ENCODE measurements at regions not wholly inside any gene's neighbourhood (a gene's known extent, or its start where the extent isn't known, plus 50 kb on each side); places are given as distances from the start of the nearest gene placed in this dataset.
"Not testable (repeated sequence)": the region's sequence is repeated elsewhere in the genome, so short reads cannot be mapped to it uniquely, and the experiment has no call there.

DNA sequence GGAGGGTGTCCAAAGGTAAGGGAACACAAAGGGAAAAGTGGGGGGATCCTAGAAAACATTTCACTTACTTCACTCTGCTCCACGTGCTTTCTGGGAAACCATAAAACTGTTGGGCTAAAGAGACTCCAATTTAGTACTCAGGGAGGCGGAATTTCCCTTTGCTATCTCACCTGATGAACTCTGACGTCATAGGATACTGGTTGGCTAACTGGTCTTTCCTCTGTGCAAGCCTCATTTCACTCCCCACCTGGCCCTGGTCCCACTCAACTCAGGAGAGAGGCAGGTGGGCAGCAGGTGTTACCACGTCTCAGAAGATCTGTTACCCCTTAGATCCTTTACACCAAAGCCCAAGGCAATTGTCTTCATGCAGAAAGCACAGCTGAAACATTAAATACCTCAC is 51.8 kb upstream of the PMAIP1 start:
- no peak overlapping the region for H3K27ac Mint-ChIP-seq
- CTCF ChIA-PET: interaction anchor here (0.6 to 1.7 kb wide), 3 partner anchors 9 to 140 kb away, joined by 3 to 5 read pairs (median 5); no protein-coding TSS in a partner anchor
- H3K4me3 Mint-ChIP-seq: no peak overlapping the region
- peaks cover 12% of the 10 kb centered on the region for H3K4me1 Mint-ChIP-seq
- no peaks in the 10 kb centered on the region for H3K9me3 Mint-ChIP-seq
- H3K36me3 Mint-ChIP-seq: no peaks in the 10 kb centered on the region
- H3K27me3 Mint-ChIP-seq: no peaks in the 10 kb centered on the region
- no peak for DNase-seq

DNA sequence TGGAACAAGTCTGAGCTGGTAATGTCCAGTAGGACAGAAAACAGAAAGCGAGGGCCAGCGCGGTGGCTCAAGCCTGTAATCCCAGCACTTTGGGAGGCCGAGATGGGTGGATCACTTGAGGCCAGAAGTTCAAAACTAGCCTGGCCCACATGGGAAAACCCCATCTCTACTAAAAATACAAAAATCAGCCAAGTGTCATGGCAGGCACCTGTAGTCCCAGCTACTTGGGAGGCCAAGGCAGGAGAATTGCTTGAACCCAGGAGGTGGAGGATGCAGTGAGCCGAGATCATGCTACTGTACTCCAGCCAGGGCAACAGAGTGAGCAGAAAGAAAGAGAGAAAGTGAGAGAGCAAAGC is 52.3 kb upstream of the PMAIP1 start:
- H3K36me3 Mint-ChIP-seq, H3K27ac Mint-ChIP-seq, H3K4me3 Mint-ChIP-seq, H3K27me3 Mint-ChIP-seq, H3K9me3 Mint-ChIP-seq, DNase-seq: not testable (repeated sequence)
- CTCF ChIA-PET: interaction anchor here (1.7 kb wide), 1 partner anchor 141 kb away, joined by 5 read pairs; no protein-coding TSS in a partner anchor
- peaks cover 12% of the 10 kb centered on the region for H3K4me1 Mint-ChIP-seq

DNA sequence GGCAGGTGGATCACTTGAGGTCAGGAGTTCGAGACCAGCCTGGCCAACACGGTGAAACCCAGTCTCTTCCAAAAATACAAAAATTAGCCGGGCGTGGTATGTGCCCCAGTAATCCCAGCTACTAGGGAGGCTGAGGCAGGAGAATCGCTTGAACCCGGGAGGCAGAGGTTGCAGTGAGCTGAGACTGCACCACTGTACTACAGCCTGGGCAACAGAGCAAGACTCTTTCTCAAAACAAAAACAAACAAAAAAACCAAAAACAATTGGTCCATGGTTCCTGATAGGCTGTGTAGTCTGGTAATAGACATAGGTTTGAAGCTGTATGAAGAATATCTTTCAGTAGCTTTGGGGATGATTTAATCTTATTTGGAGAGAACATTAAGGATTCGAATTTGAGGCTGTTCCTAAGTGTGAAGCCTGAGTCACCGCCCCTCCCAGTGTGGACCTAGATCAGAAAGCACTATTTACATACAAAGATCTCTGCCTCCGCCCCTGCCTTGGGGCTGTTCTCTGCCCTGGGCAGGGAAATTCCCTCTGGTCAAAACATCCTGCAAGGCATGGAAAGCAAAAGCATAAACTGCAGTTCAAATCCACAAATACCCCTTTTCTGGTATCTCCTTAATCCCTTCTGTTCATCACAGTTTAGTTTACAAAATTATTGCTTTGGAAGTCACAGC is 52.8 kb upstream of the PMAIP1 start:
- DNase-seq: peak; percentile 22
- Mint-ChIP-seq H3K9me3 (no peaks in the 10 kb centered on the region), H3K27ac (no peak overlapping the region), H3K36me3 (no peaks in the 10 kb centered on the region), H3K27me3 (no peaks in the 10 kb centered on the region), H3K4me1 (peaks cover 12% of the 10 kb centered on the region), H3K4me3 (no peak overlapping the region)
- CTCF ChIA-PET: no interaction called here

DNA sequence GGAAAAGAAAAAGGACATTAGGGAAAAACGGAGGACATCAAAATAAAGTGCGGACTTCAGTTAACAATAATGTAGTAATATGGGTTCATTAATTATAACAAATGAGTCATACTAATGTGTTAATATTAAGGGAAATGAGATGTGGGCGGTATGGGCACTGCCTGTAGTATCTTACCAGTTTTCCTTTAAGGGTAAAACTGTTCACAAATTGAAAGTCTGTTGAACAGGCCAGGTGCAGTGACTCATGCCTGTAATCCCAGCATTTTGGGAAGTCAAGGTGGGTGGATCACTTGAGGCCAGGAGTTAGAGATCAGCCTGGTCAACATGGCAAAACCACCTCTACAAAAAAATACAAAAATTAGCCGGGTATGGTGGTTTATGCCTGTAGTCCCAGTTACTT is 56.8 kb upstream of the PMAIP1 start:
- no peak for DNase-seq
- Mint-ChIP-seq H3K4me1 (peaks cover 8% of the 10 kb centered on the region), H3K9me3 (no peaks in the 10 kb centered on the region), H3K27me3 (peaks cover 3% of the 10 kb centered on the region), H3K4me3 (no peak overlapping the region), H3K36me3 (no peaks in the 10 kb centered on the region), H3K27ac (no peak overlapping the region)
- CTCF ChIA-PET: no interaction called here

DNA sequence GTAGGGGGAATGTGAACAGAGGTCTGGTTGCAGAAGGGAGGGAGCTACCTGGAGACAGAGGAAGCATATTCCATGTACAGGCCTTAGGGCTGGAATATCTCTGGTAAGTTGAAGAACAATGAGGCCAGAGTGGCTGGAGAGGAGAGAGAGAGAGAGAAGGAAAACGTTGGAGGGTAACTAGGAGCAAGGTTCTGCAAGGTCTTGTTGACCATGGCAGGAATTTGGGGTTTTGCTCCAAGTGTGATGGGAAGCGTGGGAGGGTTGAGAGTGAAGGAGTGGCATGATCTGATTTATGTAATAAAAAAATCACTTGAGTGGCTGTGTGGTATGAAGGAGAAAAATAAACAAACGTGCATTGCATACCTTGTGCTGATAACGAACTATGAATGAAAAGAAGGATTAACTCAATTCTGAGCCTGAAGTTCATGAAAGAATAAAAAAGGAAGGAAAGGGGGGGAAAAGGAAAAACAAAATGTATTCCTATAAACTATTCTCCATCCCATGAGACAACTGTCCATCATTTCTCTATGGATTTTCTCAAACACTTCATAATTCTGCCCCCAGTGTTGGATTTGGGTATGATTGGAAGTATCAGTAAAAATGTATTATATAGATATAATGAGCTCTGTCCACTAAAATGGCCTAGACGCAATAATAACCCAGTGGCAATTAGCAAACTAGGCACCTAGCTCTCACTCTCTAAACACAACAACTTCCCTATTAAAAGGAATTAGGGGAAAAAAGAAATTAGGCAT is 59.7 kb upstream of the PMAIP1 start:
- H3K4me1 Mint-ChIP-seq: no peaks in the 10 kb centered on the region
- H3K27ac Mint-ChIP-seq: no peak overlapping the region
- no peaks in the 10 kb centered on the region for H3K9me3 Mint-ChIP-seq
- DNase-seq: no peak
- CTCF ChIA-PET: interaction anchor here (0.6 to 2.3 kb wide), 6 partner anchors 10 to 148 kb away, joined by 3 to 8 read pairs (median 4); no protein-coding TSS in a partner anchor
- H3K4me3 Mint-ChIP-seq: no peak overlapping the region
- H3K36me3 Mint-ChIP-seq: no peaks in the 10 kb centered on the region
- peaks cover 9% of the 10 kb centered on the region for H3K27me3 Mint-ChIP-seq

DNA sequence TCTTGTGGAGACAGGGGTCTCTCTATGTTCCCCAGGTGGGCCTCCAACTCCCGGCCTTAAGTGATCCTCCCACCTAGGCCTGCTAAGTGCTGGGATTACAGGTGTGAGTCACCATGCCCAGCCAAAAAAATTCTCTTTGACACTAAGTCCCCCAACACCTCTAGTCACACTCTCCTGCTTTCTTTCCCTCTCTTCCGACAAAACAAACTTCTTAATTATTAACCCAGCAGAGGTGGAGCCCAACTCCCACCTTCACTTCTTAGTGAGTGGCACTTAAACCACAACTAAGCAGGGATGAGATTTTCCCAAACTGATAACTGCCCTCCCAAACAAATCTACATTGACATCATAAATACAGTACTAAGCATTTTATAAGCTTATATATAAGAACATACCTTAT is 60.5 kb upstream of the PMAIP1 start:
- Mint-ChIP-seq H3K27me3 (peaks cover 12% of the 10 kb centered on the region), H3K27ac (no peak overlapping the region), H3K4me3 (no peak overlapping the region), H3K36me3 (no peaks in the 10 kb centered on the region), H3K4me1 (no peaks in the 10 kb centered on the region), H3K9me3 (no peaks in the 10 kb centered on the region)
- DNase-seq: no peak
- CTCF ChIA-PET: interaction anchor here (0.8 to 2.3 kb wide), 6 partner anchors 9 to 149 kb away, joined by 3 to 8 read pairs (median 4); no protein-coding TSS in a partner anchor

DNA sequence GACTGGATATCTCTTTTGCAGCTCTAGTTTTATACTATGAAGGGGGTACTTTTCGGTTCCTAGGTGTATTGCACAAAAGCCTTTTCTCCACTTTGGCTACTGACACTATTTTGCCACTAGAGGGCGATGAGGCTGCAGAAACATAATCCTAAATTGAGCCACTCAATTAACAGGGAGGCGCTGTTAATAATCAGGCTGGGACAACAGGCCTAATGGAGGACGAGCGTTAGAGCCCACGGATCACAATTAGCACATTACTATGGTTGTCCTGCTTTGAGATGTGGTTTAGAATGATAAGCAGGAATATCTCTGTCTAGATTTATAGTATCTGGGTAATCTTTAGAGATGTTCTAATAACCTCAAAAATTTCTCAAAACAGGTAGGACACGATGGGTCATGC is 62.2 kb upstream of the PMAIP1 start:
- Mint-ChIP-seq H3K27ac (no peak overlapping the region), H3K27me3 (peaks cover 12% of the 10 kb centered on the region), H3K36me3 (no peaks in the 10 kb centered on the region), H3K9me3 (no peaks in the 10 kb centered on the region), H3K4me3 (no peak overlapping the region), H3K4me1 (no peaks in the 10 kb centered on the region)
- peak; percentile 55 for DNase-seq
- CTCF ChIA-PET: interaction anchor here (0.7 to 2.2 kb wide), 9 partner anchors 10 to 711 kb away, joined by 3 to 6 read pairs (median 5); no protein-coding TSS in a partner anchor

DNA sequence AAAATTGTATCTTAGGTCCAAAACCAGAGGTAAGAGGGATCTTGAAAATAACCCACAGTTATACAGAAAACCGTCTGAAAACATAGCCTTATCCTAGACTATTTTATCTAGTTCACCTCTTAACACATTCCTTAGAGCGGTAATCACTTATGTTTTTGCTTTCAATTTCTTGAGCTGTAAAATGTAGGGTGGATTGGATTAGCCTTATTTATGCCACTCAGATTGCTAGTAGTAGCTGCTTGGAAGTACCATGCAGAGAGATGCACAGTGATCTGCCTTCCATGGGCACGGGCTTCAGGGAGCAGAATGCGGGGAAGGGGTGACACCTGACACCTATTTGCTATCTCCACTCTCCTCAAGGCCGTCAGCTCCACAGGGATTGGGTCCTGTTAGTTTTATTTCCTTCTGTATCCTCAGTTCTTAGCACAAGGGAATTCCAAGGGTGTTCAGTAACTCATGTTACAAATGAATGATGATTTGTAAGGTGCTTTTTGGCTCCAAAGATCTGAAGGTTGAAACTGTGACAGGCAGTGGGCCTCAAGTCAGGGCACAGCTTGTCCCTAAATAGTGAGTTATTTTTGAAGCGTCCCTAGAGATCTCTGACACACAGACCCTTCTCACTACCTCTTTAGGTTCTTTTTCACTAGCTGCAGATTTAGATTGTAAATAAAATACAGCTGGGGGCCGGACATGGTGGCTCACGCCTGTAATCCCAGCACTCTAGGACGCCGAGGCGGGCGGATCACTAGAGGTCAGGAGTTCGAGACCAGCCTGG is 64.0 kb upstream of the PMAIP1 start:
- Mint-ChIP-seq H3K36me3 (no peaks in the 10 kb centered on the region), H3K27ac (no peak overlapping the region), H3K4me1 (no peaks in the 10 kb centered on the region), H3K4me3 (no peak overlapping the region), H3K9me3 (no peaks in the 10 kb centered on the region), H3K27me3 (peaks cover 20% of the 10 kb centered on the region)
- DNase-seq: no peak
- CTCF ChIA-PET: interaction anchor here (0.6 to 2.2 kb wide), 7 partner anchors 12 to 159 kb away, joined by 3 to 8 read pairs (median 5); no protein-coding TSS in a partner anchor

DNA sequence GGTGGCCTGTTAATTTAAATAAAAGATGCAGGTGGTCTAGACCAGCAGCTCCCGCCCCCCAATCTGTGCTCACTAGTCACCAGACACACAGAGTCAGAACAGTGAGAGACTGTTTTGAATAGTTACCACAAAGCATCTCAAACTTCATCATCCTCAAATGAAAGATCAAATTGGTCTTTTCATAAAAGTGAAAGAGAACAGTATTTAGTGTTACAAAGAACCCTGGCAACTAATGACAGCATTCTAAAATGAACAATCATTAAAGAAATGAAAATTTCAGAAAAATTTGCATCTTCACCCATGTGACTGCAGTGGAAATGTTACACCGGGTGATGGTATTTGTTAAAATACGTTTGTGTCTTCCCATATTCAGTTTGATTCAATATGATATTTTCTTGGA is 65.5 kb upstream of the PMAIP1 start:
- Mint-ChIP-seq H3K27ac (no peak overlapping the region), H3K4me1 (no peaks in the 10 kb centered on the region), H3K9me3 (no peaks in the 10 kb centered on the region), H3K27me3 (peaks cover 20% of the 10 kb centered on the region), H3K36me3 (no peaks in the 10 kb centered on the region), H3K4me3 (no peak overlapping the region)
- no peak for DNase-seq
- CTCF ChIA-PET: interaction anchor here (1.2 kb wide), 1 partner anchor 160 kb away, joined by 3 read pairs; no protein-coding TSS in a partner anchor

DNA sequence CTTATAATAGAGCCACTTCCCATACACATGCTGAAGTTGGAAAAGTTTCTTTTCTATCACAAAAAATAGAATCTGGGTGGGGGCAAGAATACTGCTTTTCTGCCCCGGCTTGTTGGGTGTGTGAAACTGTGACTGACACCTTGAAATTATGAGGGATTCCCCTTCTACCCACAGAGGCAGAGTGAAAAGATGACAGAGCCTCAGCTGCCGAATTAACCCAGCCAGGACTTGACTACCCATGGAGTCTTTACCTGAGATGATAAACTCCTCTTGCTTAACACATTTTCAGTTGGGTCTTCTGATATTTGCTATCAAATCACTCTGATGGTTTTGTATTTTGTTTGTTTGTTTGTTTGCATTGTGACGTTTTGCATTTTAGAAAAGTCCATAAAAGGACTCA is 66.0 kb upstream of the PMAIP1 start:
- CTCF ChIA-PET: no interaction called here
- Mint-ChIP-seq H3K27ac (no peak overlapping the region), H3K4me1 (no peaks in the 10 kb centered on the region), H3K4me3 (no peak overlapping the region), H3K36me3 (no peaks in the 10 kb centered on the region), H3K9me3 (no peaks in the 10 kb centered on the region), H3K27me3 (peaks cover 20% of the 10 kb centered on the region)
- no peak for DNase-seq

DNA sequence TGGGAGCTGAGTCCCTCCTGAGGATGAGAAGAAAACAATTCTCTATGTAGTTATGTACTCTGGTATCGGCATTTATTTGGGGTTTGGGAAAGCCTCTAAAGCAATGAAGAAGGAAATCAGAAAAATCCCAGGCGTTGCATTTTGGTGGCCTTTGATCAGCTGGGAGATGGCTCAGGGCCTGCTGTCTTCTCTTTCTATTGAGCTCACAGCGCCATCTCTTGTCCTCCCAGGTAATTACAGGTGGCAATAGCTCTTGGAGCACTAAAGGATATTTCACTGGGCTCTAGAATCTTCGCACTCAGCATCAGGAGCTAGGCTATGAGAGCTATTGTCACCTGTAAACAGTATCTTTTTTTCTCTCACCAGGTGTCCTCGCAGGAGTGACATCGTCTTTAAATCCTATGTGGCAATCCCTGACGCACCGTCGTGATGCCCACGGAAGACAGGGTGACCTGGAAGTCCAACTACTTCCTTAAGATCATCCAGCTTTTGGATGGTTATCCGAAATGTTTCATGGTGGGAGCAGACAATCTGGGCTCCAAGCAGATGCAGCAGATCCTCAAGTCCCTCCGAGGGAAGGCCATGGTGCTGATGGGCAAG is 76.1 kb upstream of the PMAIP1 start:
- Mint-ChIP-seq H3K4me3 (no peak overlapping the region), H3K9me3 (no peaks in the 10 kb centered on the region), H3K4me1 (no peaks in the 10 kb centered on the region), H3K27me3 (peaks cover 17% of the 10 kb centered on the region), H3K36me3 (no peaks in the 10 kb centered on the region), H3K27ac (no peak overlapping the region)
- peak; percentile 67 for DNase-seq
- CTCF ChIA-PET: interaction anchor here (0.6 to 4.5 kb wide), 21 partner anchors 10 to 1627 kb away, joined by 3 to 58 read pairs (median 4); partner anchors contain the start of gene CCBE1

DNA sequence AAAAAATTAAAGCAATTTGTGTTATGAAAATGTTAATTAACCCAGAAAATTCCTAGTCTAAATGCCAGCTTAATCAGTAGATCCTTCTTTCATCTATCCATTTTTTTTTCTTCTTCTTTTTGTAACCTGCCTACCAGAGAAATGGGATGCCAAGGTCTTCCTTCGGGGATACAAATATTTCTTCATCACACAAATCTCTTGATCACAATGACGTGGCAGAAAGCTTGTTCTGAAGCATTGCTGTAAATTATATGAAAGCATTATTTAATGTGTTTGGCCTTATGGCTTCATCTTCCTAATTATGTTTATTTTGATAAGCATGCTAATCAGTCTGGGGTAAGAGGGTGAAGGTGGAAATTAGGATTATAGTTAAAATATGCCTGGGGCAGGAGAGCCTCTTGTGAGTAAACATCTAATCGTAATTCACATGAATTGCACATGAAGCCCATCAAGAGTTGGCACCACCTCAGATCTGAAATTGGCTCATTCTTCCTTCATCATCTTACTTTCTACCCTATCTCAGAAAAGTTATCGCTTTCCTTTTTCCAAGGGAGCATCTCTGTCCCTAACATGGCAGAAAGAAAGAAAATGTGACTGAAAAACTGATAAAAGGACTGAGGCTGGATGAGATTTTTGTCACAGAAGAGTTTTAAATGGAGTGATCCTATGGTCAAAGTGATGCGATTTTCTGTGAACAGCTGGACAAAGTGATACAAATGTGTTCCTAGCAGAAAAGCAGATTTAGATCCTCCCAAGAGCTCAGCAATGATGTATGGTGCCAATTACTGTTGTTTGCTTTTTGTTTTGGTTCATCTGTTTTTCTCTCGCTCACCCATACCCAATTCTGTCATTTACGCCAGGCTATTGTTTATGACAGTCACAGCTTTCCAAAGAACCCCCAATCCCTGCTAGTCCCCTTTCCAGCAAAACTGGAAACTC is 76.9 kb upstream of the PMAIP1 start:
- Mint-ChIP-seq H3K4me3 (no peak overlapping the region), H3K9me3 (no peaks in the 10 kb centered on the region), H3K27ac (no peak overlapping the region), H3K36me3 (no peaks in the 10 kb centered on the region), H3K4me1 (no peaks in the 10 kb centered on the region), H3K27me3 (peaks cover 23% of the 10 kb centered on the region)
- CTCF ChIA-PET: interaction anchor here (0.7 to 4.5 kb wide), 21 partner anchors 10 to 421 kb away, joined by 3 to 58 read pairs (median 4); partner anchors contain the start of gene CCBE1
- DNase-seq: no peak

DNA sequence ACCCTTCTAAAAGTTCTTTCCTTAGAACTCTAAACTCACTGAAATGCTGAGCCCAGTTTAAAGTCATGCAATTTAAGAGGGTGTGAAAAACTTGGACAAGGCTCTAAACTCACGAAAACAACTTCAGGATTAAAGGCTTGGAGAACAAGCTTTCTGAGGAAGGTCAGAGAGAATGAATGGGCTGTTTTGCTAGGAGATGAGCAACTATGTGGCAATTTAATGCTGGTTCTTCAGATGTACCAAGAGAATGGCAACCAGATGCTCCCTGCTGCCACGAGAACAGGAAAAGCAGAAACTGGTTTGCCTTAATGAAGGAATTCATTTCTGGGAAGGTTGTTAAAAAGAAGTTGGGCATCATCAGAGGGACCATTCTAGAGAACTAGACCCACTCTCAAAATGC is 77.8 kb upstream of the PMAIP1 start:
- Mint-ChIP-seq H3K4me3 (no peak overlapping the region), H3K27me3 (peaks cover 23% of the 10 kb centered on the region), H3K36me3 (no peaks in the 10 kb centered on the region), H3K4me1 (no peaks in the 10 kb centered on the region), H3K9me3 (no peaks in the 10 kb centered on the region), H3K27ac (no peak overlapping the region)
- CTCF ChIA-PET: interaction anchor here (1.1 to 4.5 kb wide), 6 partner anchors 41 to 363 kb away, joined by 3 to 58 read pairs (median 14); partner anchors contain the start of gene CCBE1
- DNase-seq: no peak

All from activated naive CD4-positive, alpha-beta T cell treated with anti-CD3 and anti-CD28 coated beads, Interleukin-2, amount 10 ng/mL, durations not matched to agents 7 days and 5 days (primary cell).